Heart right ventricle (tissue), 16 donors: ENCODE measurements at regions not wholly inside any gene's neighbourhood (a gene's known extent, or its start where the extent isn't known, plus 50 kb on each side); places are given as distances from the start of the nearest gene placed in this dataset.

Experiments used
- ATAC-seq, 8 donors: fragments of 200-7000 bp; cut with Tn5 transposase; one replicate each; pipeline ENCODE4 v1.9.1; 2020; ENCODE audit warnings: mild to moderate bottlenecking in 8 of 8, moderate library complexity in 8 of 8, moderate number of reproducible peaks in 1 of 8
- DNase-seq, 2 donors: peaks; one replicate each; pipeline ENCODE4 v3.0.0-alpha.2; 2020
- H3K27ac ChIP-seq, 10 donors: fragments of 200-600 bp; sonication (generic) in 2 of 10; one replicate each; pipeline versions ENCODE4 v1.5.0 to v1.8.0; 2020 to 2022; ENCODE audit warnings: mild to moderate bottlenecking in 3 of 10
- H3K27me3 ChIP-seq, 7 donors: fragments of 200-600 bp; one replicate each; pipeline ENCODE4 v1.8.0; 2021 to 2022; ENCODE audit warnings: mild to moderate bottlenecking in 2 of 7
- H3K36me3 ChIP-seq, 9 donors: fragments of 200-600 bp; sonication (generic) in 1 of 9; one replicate each; pipeline versions ENCODE4 v1.5.0 to v1.8.0; 2020 to 2022; ENCODE audit warnings: mild to moderate bottlenecking in 2 of 9
- H3K4me1 ChIP-seq, 9 donors: fragments of 200-600 bp; sonication (generic) in 1 of 9; one replicate each; pipeline versions ENCODE4 v1.5.0 to v1.8.0; 2020 to 2022; ENCODE audit warnings: mild to moderate bottlenecking in 4 of 9
- H3K4me3 ChIP-seq, 10 donors: fragments of 200-600 bp; sonication (generic) in 2 of 10; one replicate each; pipeline versions ENCODE4 v1.5.0 to v1.8.0; 2020 to 2022; ENCODE audit warnings: mild to moderate bottlenecking in 7 of 10, moderate library complexity in 2 of 10
- H3K9me3 ChIP-seq, 11 donors: fragments of 200-600 bp in 10 of 11; sonication (generic) in 2 of 11; one replicate each; pipeline versions ENCODE4 v1.5.0 to v1.8.0; 2013 to 2022; ENCODE audit warnings: mild to moderate bottlenecking in 2 of 11, control low read depth in 1 of 11, moderate library complexity in 1 of 11
- WGBS, 2 donors: extraction: QIAGEN DNeasy Blood & Tissue Kit; methylation state at CpG; one replicate each; pipeline ENCODE4 v1.1.7; 2013; ENCODE audit warnings: inconsistent platforms in 1 of 2; 5-methylcytosine and 5-hydroxymethylcytosine counted together
- intact Hi-C, 10 donors: fragments of 100-400 bp; cut with DNase I; formaldehyde crosslinking; loops; one replicate each; pipeline versions ENCODE4 v1.11.1 to v1.14.2; 2022
- TF ChIP-seq, protein P1 (sequence below), 9 donors: fragments of 200-600 bp; sonication (generic) in 2 of 9; IDR thresholded peaks; one replicate each; pipeline versions ENCODE4 v1.5.0 to v1.8.0; 2021 to 2022; ENCODE audit warnings: antibody characterized with exemption in 9 of 9, mild to moderate bottlenecking in 5 of 9, moderate library complexity in 1 of 9
- donor health status: Arrhythmogenic right ventricular cardiomyopathy.
- donor health status: ischemic (EF 13 %, LVEDD 7.1; RV severe dilation, severe dysfunction).
- donor health status: healthy with polysubstance abuse.
- donor health status: DM: no; HTN: yes; CAD: no.
- donor health status: DM: no; HTN: no; CAD: no.
- donor health status: ischemic (EF 25% LVEDD 6.9; RV normal size, moderate dysfunction).
- donor health status: ischemic (EF 25% LVEDD 5.7; RV mildly dilated, moderate dysfunction).
- donor health status: healthy.
- donor health status: DM: yes; HTN: yes; CAD: no.
- donor health status: Ischemic cardiomyopathy.
- donor health status: ischemic (EF 35%, LVEDD 5.7; RV mildly dilated, moderate dysfunction).
- donor health status: nonischemic (EF 11% LVEDD 7.7; RV severe dilation, severe dysfunction).
- donor health status: DM: yes; HTN: yes; CAD: no.
- donor health status: PGD.
- donor health status: ischemic (EF 29% LVEDD 5.4; RV normal size, mild dysfunction).
- donor health status: nonischemic (EF 23%, LVEDD 6.1; RV moderate dilation, normal function).

GRCh38 chr21:24890021-24890420 is 717.3 kb downstream of the MRPL39 start:
- no peak overlapping the region for H3K27ac ChIP-seq
- H3K27me3 ChIP-seq: no peaks in the 10 kb centered on the region
- ATAC-seq (no peak), DNase-seq (no peak)
- no peaks in the 10 kb centered on the region for H3K36me3 ChIP-seq
- no peak overlapping the region for H3K4me3 ChIP-seq
- no peaks in the 10 kb centered on the region for H3K4me1 ChIP-seq
- intact Hi-C loops: loop anchor here in 6 of 10 donors (10.0 kb wide), 3 partner anchors 155 to 495 kb away; no protein-coding TSS in a partner anchor
- WGBS, 2 donors: 78 to 82% methylated on average over 4 of the region's 4 CpGs
- TF ChIP-seq, protein P1, sequence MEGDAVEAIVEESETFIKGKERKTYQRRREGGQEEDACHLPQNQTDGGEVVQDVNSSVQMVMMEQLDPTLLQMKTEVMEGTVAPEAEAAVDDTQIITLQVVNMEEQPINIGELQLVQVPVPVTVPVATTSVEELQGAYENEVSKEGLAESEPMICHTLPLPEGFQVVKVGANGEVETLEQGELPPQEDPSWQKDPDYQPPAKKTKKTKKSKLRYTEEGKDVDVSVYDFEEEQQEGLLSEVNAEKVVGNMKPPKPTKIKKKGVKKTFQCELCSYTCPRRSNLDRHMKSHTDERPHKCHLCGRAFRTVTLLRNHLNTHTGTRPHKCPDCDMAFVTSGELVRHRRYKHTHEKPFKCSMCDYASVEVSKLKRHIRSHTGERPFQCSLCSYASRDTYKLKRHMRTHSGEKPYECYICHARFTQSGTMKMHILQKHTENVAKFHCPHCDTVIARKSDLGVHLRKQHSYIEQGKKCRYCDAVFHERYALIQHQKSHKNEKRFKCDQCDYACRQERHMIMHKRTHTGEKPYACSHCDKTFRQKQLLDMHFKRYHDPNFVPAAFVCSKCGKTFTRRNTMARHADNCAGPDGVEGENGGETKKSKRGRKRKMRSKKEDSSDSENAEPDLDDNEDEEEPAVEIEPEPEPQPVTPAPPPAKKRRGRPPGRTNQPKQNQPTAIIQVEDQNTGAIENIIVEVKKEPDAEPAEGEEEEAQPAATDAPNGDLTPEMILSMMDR (IDR thresholded peaks at IDR 0.05): no peak
- H3K9me3 ChIP-seq: no peaks in the 10 kb centered on the region

GRCh38 chr21:24881506-24881905 is 725.8 kb downstream of the MRPL39 start:
- WGBS, 2 donors: 77 to 81% methylated on average over 2 of the region's 2 CpGs
- ATAC-seq: no peak

GRCh38 chr21:24870633-24871032 is 736.6 kb downstream of the MRPL39 start:
- H3K9me3 ChIP-seq: peaks cover 0 to 23% (median 7%) of the 10 kb centered on the region in 11 donors
- no peak for ATAC-seq
- H3K4me1 ChIP-seq: no peaks in the 10 kb centered on the region
- no peak overlapping the region for H3K4me3 ChIP-seq
- H3K36me3 ChIP-seq: no peaks in the 10 kb centered on the region
- 82 to 84% methylated on average over 4 of the region's 4 CpGs for WGBS, 2 donors
- H3K27ac ChIP-seq: no peak overlapping the region
- intact Hi-C loops: no loop called here
- no peak for DNase-seq
- TF ChIP-seq, protein P1 (IDR thresholded peaks at IDR 0.05): no peak
- no peaks in the 10 kb centered on the region for H3K27me3 ChIP-seq

More at GRCh38 chr21:24881506-24881905, 725.8 kb downstream of the MRPL39 start:
- no peak for DNase-seq
- Histone ChIP-seq H3K4me3 (no peak overlapping the region), H3K9me3 (no peaks in the 10 kb centered on the region), H3K4me1 (no peaks in the 10 kb centered on the region), H3K27ac (no peak overlapping the region), H3K36me3 (no peaks in the 10 kb centered on the region), H3K27me3 (no peaks in the 10 kb centered on the region)
- intact Hi-C loops: no loop called here
- TF ChIP-seq, protein P1 (IDR thresholded peaks at IDR 0.05): no peak

DNA sequence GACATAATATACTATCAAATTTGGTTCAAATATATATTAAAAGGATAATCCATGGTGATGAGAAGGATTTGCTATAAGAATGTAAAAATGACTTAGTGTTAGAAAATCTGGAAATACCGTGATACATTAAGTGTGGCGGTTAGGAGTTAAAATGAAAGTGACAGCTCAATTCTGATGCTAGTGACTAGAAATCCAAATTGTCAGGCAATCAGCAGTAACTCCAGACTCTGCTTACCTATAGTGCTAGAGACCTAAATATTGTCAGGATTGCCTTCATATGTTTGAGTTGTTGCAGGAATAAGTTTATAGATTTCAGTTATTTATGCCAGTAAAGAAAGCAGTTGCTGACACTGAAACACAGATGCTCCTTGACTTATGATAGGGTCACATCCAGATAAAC is 737.4 kb downstream of the MRPL39 start:
- Histone ChIP-seq H3K36me3 (no peaks in the 10 kb centered on the region), H3K27ac (no peak overlapping the region), H3K27me3 (no peaks in the 10 kb centered on the region), H3K9me3 (peaks cover 0 to 23% (median 7%) of the 10 kb centered on the region in 11 donors), H3K4me1 (no peaks in the 10 kb centered on the region), H3K4me3 (no peak overlapping the region)
- intact Hi-C loops: no loop called here
- no peak for DNase-seq
- ATAC-seq: no peak
- 91 to 97% methylated on average over 2 of the region's 2 CpGs for WGBS, 2 donors
- TF ChIP-seq, protein P1 (IDR thresholded peaks at IDR 0.05): no peak
